ENCODE measurements at regions not wholly inside any gene's neighbourhood (a gene's known extent, or its start where the extent isn't known, plus 50 kb on each side); places are given as distances from the start of the nearest gene placed in this dataset.
A peak's percentile ranks its signal among the peaks of the same experiment; 100 is the strongest.

DNA sequence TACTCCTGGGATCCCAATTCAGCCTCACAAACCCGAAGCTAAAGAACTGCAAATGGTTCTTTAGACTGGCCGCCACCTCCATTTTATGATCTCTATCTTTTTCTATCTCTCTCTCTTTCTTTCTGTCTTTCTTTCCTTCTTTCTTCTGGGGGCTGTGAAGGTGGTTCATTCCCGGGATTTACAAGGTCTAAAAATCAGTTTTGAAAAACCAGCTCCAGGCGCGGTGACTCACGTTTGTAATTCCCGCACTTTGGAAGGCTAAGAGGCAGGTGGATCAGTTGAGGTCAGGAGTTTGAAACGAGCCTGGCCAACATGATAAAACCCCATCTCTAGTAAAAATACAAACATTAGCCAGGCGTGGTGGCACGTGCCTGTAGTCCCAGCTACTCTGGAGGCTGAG, 67.2 kb upstream of the VASH1 start:
- TF ChIP-seq, protein P1, sequence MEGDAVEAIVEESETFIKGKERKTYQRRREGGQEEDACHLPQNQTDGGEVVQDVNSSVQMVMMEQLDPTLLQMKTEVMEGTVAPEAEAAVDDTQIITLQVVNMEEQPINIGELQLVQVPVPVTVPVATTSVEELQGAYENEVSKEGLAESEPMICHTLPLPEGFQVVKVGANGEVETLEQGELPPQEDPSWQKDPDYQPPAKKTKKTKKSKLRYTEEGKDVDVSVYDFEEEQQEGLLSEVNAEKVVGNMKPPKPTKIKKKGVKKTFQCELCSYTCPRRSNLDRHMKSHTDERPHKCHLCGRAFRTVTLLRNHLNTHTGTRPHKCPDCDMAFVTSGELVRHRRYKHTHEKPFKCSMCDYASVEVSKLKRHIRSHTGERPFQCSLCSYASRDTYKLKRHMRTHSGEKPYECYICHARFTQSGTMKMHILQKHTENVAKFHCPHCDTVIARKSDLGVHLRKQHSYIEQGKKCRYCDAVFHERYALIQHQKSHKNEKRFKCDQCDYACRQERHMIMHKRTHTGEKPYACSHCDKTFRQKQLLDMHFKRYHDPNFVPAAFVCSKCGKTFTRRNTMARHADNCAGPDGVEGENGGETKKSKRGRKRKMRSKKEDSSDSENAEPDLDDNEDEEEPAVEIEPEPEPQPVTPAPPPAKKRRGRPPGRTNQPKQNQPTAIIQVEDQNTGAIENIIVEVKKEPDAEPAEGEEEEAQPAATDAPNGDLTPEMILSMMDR (conservative IDR thresholded peaks at IDR 0.05): no peak
- no peak for TF ChIP-seq EZH2 (IDR thresholded peaks at IDR 0.05; ENCODE audit: low read depth)
- Histone ChIP-seq H3K79me2 (ENCODE audit: low read depth) (no peaks in the 10 kb centered on the region), H3K4me2 (0 out of 2 replicates have a peak overlapping the region, but pooled peaks have one; percentile 5), H3K9me3 (ENCODE audit: insufficient read depth, low read depth) (no peaks in the 10 kb centered on the region), H3K4me3 (no peak overlapping the region), H3K4me1 (replicated peaks; ENCODE audit: insufficient read depth) (no peaks in the 10 kb centered on the region), H4K20me1 (ENCODE audit: insufficient read depth) (no peaks in the 10 kb centered on the region), H3K27me3 (ENCODE audit: insufficient read depth, low read depth) (peaks cover 100% of the 10 kb centered on the region), H3K36me3 (ENCODE audit: low read depth) (no peaks in the 10 kb centered on the region), H2AFZ (no peak overlapping the region), H3F3A (ENCODE audit: insufficient read depth, low read depth) (no peaks in the 10 kb centered on the region), H3K9me2 (ENCODE audit: insufficient read depth) (no peaks in the 10 kb centered on the region), H3K27ac (no peak overlapping the region)
- CTCF ChIA-PET: no interaction called here
- intact Hi-C loops (cut with micrococcal nuclease; ENCODE audit: unreplicated experiment): no loop called here
- POLR2A ChIA-PET (ENCODE audit: unreplicated experiment): no interaction called here
- BruUV-seq (replicated peaks): no TSS peak
- no peak for DNase-seq

DNA sequence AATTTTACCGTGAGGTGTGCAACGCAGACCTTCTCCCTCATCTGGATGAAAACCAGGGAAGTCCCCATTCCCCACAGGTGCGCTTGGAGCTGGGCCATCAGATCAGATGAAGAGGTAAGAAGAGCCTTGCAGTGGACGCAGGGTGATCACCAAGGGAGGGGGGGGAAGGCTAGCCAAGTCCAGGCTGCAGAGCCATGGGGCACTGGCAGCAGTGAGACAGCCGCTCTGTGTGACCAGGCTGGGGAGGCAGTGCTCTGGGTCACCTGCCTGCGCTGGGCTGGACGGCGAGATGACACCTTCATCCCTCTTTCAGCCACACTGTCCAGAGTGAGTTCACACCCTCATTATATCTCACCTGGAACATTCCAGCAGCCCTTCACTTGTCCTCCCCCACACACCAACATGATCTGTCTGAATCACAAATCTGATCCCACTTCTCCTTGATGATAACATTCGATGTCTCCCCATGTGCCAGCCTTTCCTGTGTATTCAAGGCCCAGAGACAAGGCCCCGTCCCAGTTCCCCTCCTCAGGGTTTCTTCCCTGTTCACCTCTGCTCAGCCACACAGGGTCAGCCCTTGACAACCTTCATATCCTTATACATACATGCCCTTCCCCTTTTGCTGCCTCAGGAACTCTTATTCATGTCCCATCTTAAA, 65.9 kb upstream of the VASH1 start:
- Histone ChIP-seq H3K4me2 (no peak overlapping the region), H3K27me3 (ENCODE audit: insufficient read depth, low read depth) (peaks cover 100% of the 10 kb centered on the region), H4K20me1 (ENCODE audit: insufficient read depth) (no peaks in the 10 kb centered on the region), H2AFZ (no peak overlapping the region), H3K9me2 (ENCODE audit: insufficient read depth) (no peaks in the 10 kb centered on the region), H3K4me1 (replicated peaks; ENCODE audit: insufficient read depth) (no peaks in the 10 kb centered on the region), H3K79me2 (ENCODE audit: low read depth) (no peaks in the 10 kb centered on the region), H3K36me3 (ENCODE audit: low read depth) (no peaks in the 10 kb centered on the region), H3K9me3 (ENCODE audit: insufficient read depth, low read depth) (no peaks in the 10 kb centered on the region), H3F3A (ENCODE audit: insufficient read depth, low read depth) (no peaks in the 10 kb centered on the region), H3K27ac (no peak overlapping the region), H3K4me3 (no peak overlapping the region)
- TF ChIP-seq, protein P1 (conservative IDR thresholded peaks at IDR 0.05): no peak
- TF ChIP-seq EZH2 (IDR thresholded peaks at IDR 0.05; ENCODE audit: low read depth): no peak
- ChIA-PET POLR2A (ENCODE audit: unreplicated experiment) (no interaction called here), CTCF (no interaction called here)
- intact Hi-C loops (cut with micrococcal nuclease; ENCODE audit: unreplicated experiment): no loop called here
- DNase-seq: no peak
- no TSS peak for BruUV-seq (replicated peaks)

- no TSS peak for BruUV-seq (replicated peaks)
- no peak overlapping the region for H2AFZ ChIP-seq
These were observed 64.9 kb upstream of the VASH1 start for GRCh38 chr14:76696361-76696760.

More at GRCh38 chr14:76696361-76696760, 64.9 kb upstream of the VASH1 start:
- H3K79me2 ChIP-seq (ENCODE audit: low read depth): no peaks in the 10 kb centered on the region
- H3K4me1 ChIP-seq (replicated peaks; ENCODE audit: insufficient read depth): no peaks in the 10 kb centered on the region
- H4K20me1 ChIP-seq (ENCODE audit: insufficient read depth): no peaks in the 10 kb centered on the region
- H3K27me3 ChIP-seq (ENCODE audit: insufficient read depth, low read depth): peaks cover 100% of the 10 kb centered on the region
- ChIA-PET CTCF (no interaction called here), POLR2A (ENCODE audit: unreplicated experiment) (interaction anchor here (0.5 kb wide), 1 partner anchor 625 kb away, joined by 4 read pairs; no protein-coding TSS in a partner anchor)
- H3K9me2 ChIP-seq (ENCODE audit: insufficient read depth): no peaks in the 10 kb centered on the region
- no peaks in the 10 kb centered on the region for H3K36me3 ChIP-seq (ENCODE audit: low read depth)
- no peak overlapping the region for H3K27ac ChIP-seq
- H3K4me3 ChIP-seq: no peak overlapping the region
- TF ChIP-seq, protein P1 (conservative IDR thresholded peaks at IDR 0.05): no peak
- no peak for TF ChIP-seq EZH2 (IDR thresholded peaks at IDR 0.05; ENCODE audit: low read depth)
- DNase-seq: no peak
- H3F3A ChIP-seq (ENCODE audit: insufficient read depth, low read depth): no peaks in the 10 kb centered on the region
- H3K9me3 ChIP-seq (ENCODE audit: insufficient read depth, low read depth): no peaks in the 10 kb centered on the region
- intact Hi-C loops (cut with micrococcal nuclease; ENCODE audit: unreplicated experiment): no loop called here
- no peak overlapping the region for H3K4me2 ChIP-seq

All from PC-9 (cell line).